ENCODE measurements at regions not wholly inside any gene's neighbourhood (a gene's known extent, or its start where the extent isn't known, plus 50 kb on each side); places are given as distances from the start of the nearest gene placed in this dataset.

DNA sequence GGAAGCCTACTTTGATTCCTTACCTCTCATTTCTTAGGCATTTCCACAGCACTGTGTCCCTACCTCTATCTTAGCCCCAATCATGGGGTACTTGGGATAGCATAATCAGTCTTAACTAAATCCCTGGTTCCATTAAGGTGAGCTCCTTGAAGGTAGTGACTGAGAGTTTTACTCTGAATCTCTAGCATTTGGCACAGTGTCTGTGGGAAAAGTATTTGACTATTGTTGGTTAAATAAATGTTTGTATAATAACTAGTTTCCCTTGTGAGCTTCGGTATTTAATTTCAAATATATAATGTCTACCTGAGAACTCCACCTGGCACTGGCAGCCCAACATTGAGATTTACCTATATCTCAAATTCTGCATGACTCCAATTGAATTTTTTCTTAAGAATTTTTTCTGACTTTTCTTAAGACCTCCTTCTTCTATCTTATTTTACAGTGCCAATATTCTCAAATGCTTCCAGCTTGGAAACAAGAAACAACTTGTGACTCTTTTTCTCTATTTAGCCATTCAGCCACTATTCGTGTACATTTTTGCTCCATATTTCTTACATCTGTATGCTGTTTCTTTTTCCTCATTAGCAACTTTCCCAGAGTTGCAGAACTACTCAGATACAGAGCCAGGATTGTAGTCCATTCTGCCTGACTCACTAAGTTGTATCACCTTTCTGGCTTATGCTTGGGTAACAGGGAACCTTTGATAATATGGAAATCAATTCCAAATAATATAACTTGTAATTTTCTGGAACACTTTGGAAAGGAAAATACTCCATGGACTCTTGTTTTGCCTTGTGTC, 214.0 kb upstream of the NT5C1B start:
- Histone ChIP-seq H3K9ac (no peak overlapping the region), H3K4me3 (IDR thresholded peaks at IDR 0.05; ENCODE audit: insufficient read depth, low read depth, low read length) (no peak overlapping the region), H3K79me2 (ENCODE audit: insufficient read depth, low read depth) (no peaks in the 10 kb centered on the region), H3K27me3 (ENCODE audit: insufficient read depth, low read depth) (no peaks in the 10 kb centered on the region), H3K4me2 (no peak overlapping the region), H3K4me1 (ENCODE audit: low read depth, poor library complexity, severe bottlenecking) (no peaks in the 10 kb centered on the region), H4K20me1 (ENCODE audit: insufficient read depth) (no peaks in the 10 kb centered on the region), H2AFZ (ENCODE audit: low read depth) (no peak overlapping the region), H3K27ac (no peak overlapping the region), H3K36me3 (ENCODE audit: insufficient read depth) (no peaks in the 10 kb centered on the region)
- no peak for TF ChIP-seq CTCF (conservative IDR thresholded peaks at IDR 0.05; ENCODE audit: low read depth, low read length)

GRCh38 chr2:18800240-18800971, 211.0 kb upstream of the NT5C1B start:
- H4K20me1 ChIP-seq (ENCODE audit: insufficient read depth): no peaks in the 10 kb centered on the region
- no peak overlapping the region for H3K4me2 ChIP-seq
- no peaks in the 10 kb centered on the region for H3K4me1 ChIP-seq (ENCODE audit: low read depth, poor library complexity, severe bottlenecking)
- TF ChIP-seq CTCF (conservative IDR thresholded peaks at IDR 0.05; ENCODE audit: low read depth, low read length): no peak
- no peak overlapping the region for H3K27ac ChIP-seq
- no peaks in the 10 kb centered on the region for H3K27me3 ChIP-seq (ENCODE audit: insufficient read depth, low read depth)
- no peaks in the 10 kb centered on the region for H3K79me2 ChIP-seq (ENCODE audit: insufficient read depth, low read depth)
- H3K9ac ChIP-seq: no peak overlapping the region
- no peak overlapping the region for H3K4me3 ChIP-seq (IDR thresholded peaks at IDR 0.05; ENCODE audit: insufficient read depth, low read depth, low read length)
- H3K36me3 ChIP-seq (ENCODE audit: insufficient read depth): no peaks in the 10 kb centered on the region
- no peak overlapping the region for H2AFZ ChIP-seq (ENCODE audit: low read depth)

DNA sequence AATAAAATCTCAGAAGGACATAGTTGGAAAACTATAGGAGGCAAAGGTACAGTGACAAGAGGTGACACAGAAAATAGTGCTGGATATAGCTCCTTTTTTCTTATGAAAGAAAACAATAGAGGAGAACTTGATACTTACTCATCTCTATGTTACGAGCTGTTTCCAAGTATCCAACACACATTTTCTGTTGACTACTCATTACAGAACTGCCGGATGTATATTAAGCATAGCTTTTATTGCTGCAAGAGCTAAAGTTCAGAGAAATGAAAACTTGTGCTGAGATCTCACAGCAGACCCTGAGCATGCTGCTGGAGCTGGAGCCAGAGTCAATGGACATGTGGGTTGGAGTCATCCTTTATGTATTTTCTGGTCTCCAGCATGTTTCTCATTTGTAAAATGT, 210.0 kb upstream of the NT5C1B start:
- Histone ChIP-seq H3K79me2 (ENCODE audit: insufficient read depth, low read depth) (no peaks in the 10 kb centered on the region), H3K9ac (no peak overlapping the region), H2AFZ (ENCODE audit: low read depth) (no peak overlapping the region), H3K36me3 (ENCODE audit: insufficient read depth) (no peaks in the 10 kb centered on the region), H3K27ac (no peak overlapping the region), H3K4me2 (no peak overlapping the region), H3K4me3 (IDR thresholded peaks at IDR 0.05; ENCODE audit: insufficient read depth, low read depth, low read length) (no peak overlapping the region), H3K4me1 (ENCODE audit: low read depth, poor library complexity, severe bottlenecking) (no peaks in the 10 kb centered on the region), H4K20me1 (ENCODE audit: insufficient read depth) (no peaks in the 10 kb centered on the region), H3K27me3 (ENCODE audit: insufficient read depth, low read depth) (no peaks in the 10 kb centered on the region)
- no peak for TF ChIP-seq CTCF (conservative IDR thresholded peaks at IDR 0.05; ENCODE audit: low read depth, low read length)

DNA sequence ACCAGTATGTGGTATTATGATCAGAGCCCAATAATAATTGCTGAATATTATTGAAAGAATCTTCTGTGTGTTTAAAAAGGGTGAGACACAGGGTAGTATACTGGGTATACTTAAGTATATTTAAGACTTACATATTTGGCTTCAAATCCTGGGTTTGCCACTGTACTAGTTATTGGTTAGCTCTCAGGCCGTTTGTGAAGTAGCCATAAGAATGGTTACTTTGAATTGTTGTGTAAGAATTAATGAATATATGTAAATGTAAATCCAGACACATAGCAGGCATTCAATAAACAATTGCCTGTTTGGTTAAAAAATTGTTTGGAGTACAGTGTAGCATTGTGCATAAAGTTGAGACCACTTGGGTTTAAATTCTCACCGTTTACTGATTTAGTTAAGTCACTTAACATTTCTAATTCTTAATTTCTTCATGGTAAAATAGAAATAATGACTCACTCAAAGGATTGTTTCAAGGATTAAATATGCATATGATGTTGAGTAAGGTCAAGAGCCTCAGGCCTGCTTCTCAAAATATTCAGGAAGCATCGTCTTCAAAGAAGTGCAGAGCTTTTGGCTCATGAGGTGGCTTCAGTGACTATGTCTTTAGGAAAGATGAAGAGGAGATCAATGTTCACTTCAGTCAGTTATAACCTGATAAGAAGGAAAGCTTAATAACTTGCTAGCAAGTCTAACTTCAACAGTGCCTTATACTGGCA, 207.9 kb upstream of the NT5C1B start:
- H3K4me2 ChIP-seq: no peak overlapping the region
- TF ChIP-seq CTCF (conservative IDR thresholded peaks at IDR 0.05; ENCODE audit: low read depth, low read length): no peak
- H2AFZ ChIP-seq (ENCODE audit: low read depth): no peak overlapping the region
- H3K79me2 ChIP-seq (ENCODE audit: insufficient read depth, low read depth): no peaks in the 10 kb centered on the region
- no peak overlapping the region for H3K27ac ChIP-seq
- no peaks in the 10 kb centered on the region for H3K4me1 ChIP-seq (ENCODE audit: low read depth, poor library complexity, severe bottlenecking)
- no peaks in the 10 kb centered on the region for H4K20me1 ChIP-seq (ENCODE audit: insufficient read depth)
- H3K27me3 ChIP-seq (ENCODE audit: insufficient read depth, low read depth): no peaks in the 10 kb centered on the region
- H3K4me3 ChIP-seq (IDR thresholded peaks at IDR 0.05; ENCODE audit: insufficient read depth, low read depth, low read length): no peak overlapping the region
- H3K36me3 ChIP-seq (ENCODE audit: insufficient read depth): no peaks in the 10 kb centered on the region
- no peak overlapping the region for H3K9ac ChIP-seq
